Kidney epithelial cell (primary cell): ENCODE measurements at regions not wholly inside any gene's neighbourhood (a gene's known extent, or its start where the extent isn't known, plus 50 kb on each side); places are given as distances from the start of the nearest gene placed in this dataset.

Experiments used
- DNase-seq: peaks from one replicate; pipeline ENCODE4 v3.0.0-alpha.2; 2010; ENCODE audit warnings: low read depth
- H3K27me3 ChIP-seq: 2 replicates; pipeline ENCODE4 v1.6.0; 2011; ENCODE audit warnings: low read length; ENCODE audit not compliant: control insufficient read depth, insufficient read depth
- H3K36me3 ChIP-seq: 2 replicates; pipeline ENCODE4 v1.5.1; 2011; ENCODE audit warnings: low read length; ENCODE audit not compliant: control insufficient read depth, insufficient read depth
- H3K4me3 ChIP-seq: 2 replicates; pipeline ENCODE4 v1.5.1; 2011; ENCODE audit warnings: low read depth, mild to moderate bottlenecking, control low read depth, low read length
- CTCF ChIP-seq: IDR thresholded peaks from 2 replicates; pipeline ENCODE4 v1.5.1; 2011; ENCODE audit warnings: mild to moderate bottlenecking, moderate library complexity, low read length, control low read depth, inconsistent platforms; ENCODE audit not compliant: insufficient read depth, poor library complexity, severe bottlenecking

- no peak for TF ChIP-seq CTCF
- no peaks in the 10 kb centered on the region for H3K27me3 ChIP-seq
- no peaks in the 10 kb centered on the region for H3K36me3 ChIP-seq
- DNase-seq = no peak
- no peak overlapping the region for H3K4me3 ChIP-seq
Measured at GRCh38 chr2:18745431-18746272, 156.3 kb upstream of the NT5C1B start.

GRCh38 chr2:18741895-18742732 is 152.7 kb upstream of the NT5C1B start:
- DNase-seq = no peak

GRCh38 chr2:18741191-18741590 is 151.8 kb upstream of the NT5C1B start:
- TF ChIP-seq CTCF = no peak
- no peak for DNase-seq
- Histone ChIP-seq H3K36me3 (no peaks in the 10 kb centered on the region), H3K4me3 (no peak overlapping the region), H3K27me3 (no peaks in the 10 kb centered on the region)

More at GRCh38 chr2:18741895-18742732, 152.7 kb upstream of the NT5C1B start:
- no peak overlapping the region for H3K4me3 ChIP-seq
- no peak for TF ChIP-seq CTCF
- H3K36me3 ChIP-seq = no peaks in the 10 kb centered on the region
- H3K27me3 ChIP-seq = no peaks in the 10 kb centered on the region

- Histone ChIP-seq H3K4me3 (no peak overlapping the region), H3K27me3 (no peaks in the 10 kb centered on the region), H3K36me3 (no peaks in the 10 kb centered on the region)
- TF ChIP-seq CTCF = no peak
- no peak for DNase-seq
Measured at GRCh38 chr2:18740474-18740881, 151.1 kb upstream of the NT5C1B start.

GRCh38 chr2:18731666-18732065 is 142.3 kb upstream of the NT5C1B start:
- H3K4me3 ChIP-seq = no peak overlapping the region
- no peaks in the 10 kb centered on the region for H3K27me3 ChIP-seq
- no peak for TF ChIP-seq CTCF
- no peaks in the 10 kb centered on the region for H3K36me3 ChIP-seq
- no peak for DNase-seq
